Tibial nerve (tissue), 4 donors: ENCODE measurements at regions not wholly inside any gene's neighbourhood (a gene's known extent, or its start where the extent isn't known, plus 50 kb on each side); places are given as distances from the start of the nearest gene placed in this dataset.

ENCODE experiments used
- CTCF ChIP-seq, 5 experiments: fragments of 200-600 bp in 3 of 5; fragments of 450-650 bp in 2 of 5; sonication (generic) in 3 of 5; IDR thresholded peaks; one replicate each; pipeline ENCODE4 v1.5.1; 2016 to 2019; ENCODE audit warnings: antibody characterized with exemption in 5 of 5, mild to moderate bottlenecking in 3 of 5, moderate library complexity in 2 of 5
- EP300 ChIP-seq, 2 donors: sonication (generic); formaldehyde crosslinking; IDR thresholded peaks; one replicate each; pipeline ENCODE4 v1.6.1; 2017; ENCODE audit warnings: antibody characterized with exemption in 2 of 2, mild to moderate bottlenecking in 1 of 2
- POLR2A ChIP-seq, 2 donors: fragments of 450-650 bp; IDR thresholded peaks; one replicate each; pipeline ENCODE4 v1.6.1; 2017; ENCODE audit warnings: antibody characterized with exemption in 2 of 2, mild to moderate bottlenecking in 2 of 2, moderate library complexity in 2 of 2

GRCh38 chr14:105660816-105661531 lies 134.6 kb downstream of the TMEM121 start:
- no peak for TF ChIP-seq EP300 (IDR thresholded peaks at IDR 0.05)
- TF ChIP-seq CTCF (IDR thresholded peaks at IDR 0.05): no peak
- no peak for TF ChIP-seq POLR2A (IDR thresholded peaks at IDR 0.05)
